ENCODE measurements at regions not wholly inside any gene's neighbourhood (a gene's known extent, or its start where the extent isn't known, plus 50 kb on each side); places are given as distances from the start of the nearest gene placed in this dataset.

DNA sequence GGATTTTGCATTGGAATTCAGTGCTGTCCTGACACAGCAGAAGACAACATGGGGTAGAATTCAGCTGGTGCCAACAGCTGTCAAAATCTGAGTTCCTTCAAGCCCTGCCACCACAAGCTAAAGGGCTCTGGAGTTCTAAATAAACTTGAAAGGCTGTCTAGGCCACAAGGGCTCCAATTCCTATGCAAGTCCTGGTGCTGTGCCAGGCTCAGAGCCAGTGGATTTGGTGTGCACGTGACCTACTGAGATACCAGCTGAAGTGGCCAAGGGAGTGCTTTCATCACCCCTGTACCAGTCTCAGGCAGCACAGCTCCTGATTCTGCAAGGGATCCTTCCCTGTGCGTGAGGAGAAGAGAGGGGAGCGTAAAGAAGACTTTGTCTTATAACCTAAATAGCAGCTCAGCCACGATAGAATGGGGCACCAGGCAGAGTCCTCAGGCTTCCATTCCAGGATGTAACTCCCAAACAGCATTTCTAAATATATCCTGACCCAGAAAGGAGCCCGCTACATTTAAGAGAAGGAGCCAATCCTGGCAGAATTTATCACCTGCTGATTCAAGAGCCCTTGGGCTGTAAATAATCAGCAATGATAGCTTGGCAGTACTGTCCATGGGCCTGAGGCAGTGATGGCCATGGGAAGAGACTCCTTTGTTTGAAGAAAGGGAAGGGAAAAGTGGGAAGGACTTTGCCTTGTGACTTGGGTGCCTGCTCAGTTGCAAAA, 881.2 kb upstream of the EPHA7 start:
- TF ChIP-seq CTCF (IDR thresholded peaks at IDR 0.05; ENCODE audit: low read depth, low read length) (no peak), EZH2phosphoT487 (IDR thresholded peaks at IDR 0.05; ENCODE audit: low read depth) (no peak)

Data from OCI-LY3 (cell line).